T-helper 17 cell (primary cell): ENCODE measurements at regions not wholly inside any gene's neighbourhood (a gene's known extent, or its start where the extent isn't known, plus 50 kb on each side); places are given as distances from the start of the nearest gene placed in this dataset.

Experiments
- ATAC-seq: fragments of 150-1000 bp; cut with Tn5 transposase; 2 replicates; pipeline ENCODE4 v1.10.0; 2021; ENCODE audit warnings: mild to moderate bottlenecking, moderate library complexity
- DNase-seq, 3 donors: peaks; one replicate each; pipeline versions ENCODE4 v3.0.0 to v3.0.0-alpha.2; 2020 to 2021
- H3K9me3 ChIP-seq: one replicate; pipeline ENCODE4 v1.7.0; 2013; ENCODE audit warnings: low read length, mild to moderate bottlenecking; ENCODE audit not compliant: control insufficient read depth, poor library complexity, severe bottlenecking
- H3K27ac Mint-ChIP-seq: one replicate; pipeline ENCODE4 v1.8.0; 2022; ENCODE audit warnings: mild to moderate bottlenecking, moderate library complexity, mixed read lengths
- H3K27me3 Mint-ChIP-seq: one replicate; pipeline ENCODE4 v1.8.0; 2022; ENCODE audit warnings: mixed read lengths
- H3K36me3 Mint-ChIP-seq: one replicate; pipeline ENCODE4 v1.8.0; 2022; ENCODE audit warnings: low read depth, mixed read lengths
- H3K4me1 Mint-ChIP-seq: one replicate; pipeline ENCODE4 v1.8.0; 2022; ENCODE audit warnings: mild to moderate bottlenecking, mixed read lengths
- H3K4me3 Mint-ChIP-seq: one replicate; pipeline ENCODE4 v1.8.0; 2022; ENCODE audit warnings: mild to moderate bottlenecking, moderate library complexity, mixed read lengths

- H3K9me3 ChIP-seq, result peaks cover 4% of the 10 kb centered on the region
- Mint-ChIP-seq H3K27ac (no peak overlapping the region), H3K27me3 (peaks cover 5% of the 10 kb centered on the region), H3K4me1 (peaks cover 9% of the 10 kb centered on the region), H3K4me3 (no peak overlapping the region), H3K36me3 (no peaks in the 10 kb centered on the region)
- ATAC-seq (no peak), DNase-seq (no peak)
Observed at GRCh38 chr4:176432811-176433540, 113.2 kb downstream of the SPCS3 start.

- H3K36me3 Mint-ChIP-seq, result no peaks in the 10 kb centered on the region
- peaks cover 4% of the 10 kb centered on the region for H3K9me3 ChIP-seq
- peaks cover 4% of the 10 kb centered on the region for H3K27me3 Mint-ChIP-seq
- peaks cover 9% of the 10 kb centered on the region for H3K4me1 Mint-ChIP-seq
- ATAC-seq, result no peak
- no peak overlapping the region for H3K27ac Mint-ChIP-seq
- H3K4me3 Mint-ChIP-seq, result no peak overlapping the region
- DNase-seq, result no peak
Observed at GRCh38 chr4:176433983-176434382, 114.2 kb downstream of the SPCS3 start.

- no peak for DNase-seq
- no peaks in the 10 kb centered on the region for H3K9me3 ChIP-seq
- H3K27me3 Mint-ChIP-seq, result no peaks in the 10 kb centered on the region
- no peak overlapping the region for H3K4me3 Mint-ChIP-seq
- H3K36me3 Mint-ChIP-seq, result no peaks in the 10 kb centered on the region
- H3K27ac Mint-ChIP-seq, result no peak overlapping the region
- no peak for ATAC-seq
- H3K4me1 Mint-ChIP-seq, result peaks cover 9% of the 10 kb centered on the region
Observed at GRCh38 chr4:176435901-176436292, 116.1 kb downstream of the SPCS3 start.

GRCh38 chr4:176436293-176436973 is 116.7 kb downstream of the SPCS3 start:
- Mint-ChIP-seq H3K27ac (no peak overlapping the region), H3K4me1 (peaks cover 9% of the 10 kb centered on the region), H3K27me3 (no peaks in the 10 kb centered on the region), H3K4me3 (no peak overlapping the region), H3K36me3 (no peaks in the 10 kb centered on the region)
- peak; percentile 12 for ATAC-seq
- no peak for DNase-seq
- H3K9me3 ChIP-seq, result no peaks in the 10 kb centered on the region

GRCh38 chr4:176437756-176438155 is 118.0 kb downstream of the SPCS3 start:
- peaks cover 9% of the 10 kb centered on the region for H3K4me1 Mint-ChIP-seq
- H3K9me3 ChIP-seq, result no peaks in the 10 kb centered on the region
- H3K27ac Mint-ChIP-seq, result no peak overlapping the region
- ATAC-seq (no peak), DNase-seq (no peak)
- no peaks in the 10 kb centered on the region for H3K27me3 Mint-ChIP-seq
- no peak overlapping the region for H3K4me3 Mint-ChIP-seq
- no peaks in the 10 kb centered on the region for H3K36me3 Mint-ChIP-seq

GRCh38 chr4:176438401-176438800 is 118.6 kb downstream of the SPCS3 start:
- Mint-ChIP-seq H3K27ac (no peak overlapping the region), H3K4me3 (no peak overlapping the region), H3K36me3 (no peaks in the 10 kb centered on the region), H3K4me1 (peaks cover 9% of the 10 kb centered on the region), H3K27me3 (no peaks in the 10 kb centered on the region)
- H3K9me3 ChIP-seq, result no peaks in the 10 kb centered on the region
- no peak for ATAC-seq
- DNase-seq, result no peak

GRCh38 chr4:176439611-176440010 is 119.8 kb downstream of the SPCS3 start:
- H3K9me3 ChIP-seq, result no peaks in the 10 kb centered on the region
- Mint-ChIP-seq H3K4me1 (peaks cover 9% of the 10 kb centered on the region), H3K4me3 (no peak overlapping the region), H3K27ac (no peak overlapping the region), H3K36me3 (no peaks in the 10 kb centered on the region), H3K27me3 (no peaks in the 10 kb centered on the region)
- no peak for DNase-seq
- ATAC-seq, result no peak

- H3K27ac Mint-ChIP-seq, result no peak overlapping the region
Observed at GRCh38 chr4:176440698-176441097, 120.9 kb downstream of the SPCS3 start.

GRCh38 chr4:176441594-176441993 is 121.8 kb downstream of the SPCS3 start:
- H3K9me3 ChIP-seq, result no peaks in the 10 kb centered on the region
- Mint-ChIP-seq H3K27me3 (no peaks in the 10 kb centered on the region), H3K36me3 (no peaks in the 10 kb centered on the region), H3K27ac (no peak overlapping the region), H3K4me1 (peaks cover 8% of the 10 kb centered on the region), H3K4me3 (no peak overlapping the region)
- DNase-seq, result no peak
- ATAC-seq, result no peak

More at GRCh38 chr4:176440698-176441097, 120.9 kb downstream of the SPCS3 start:
- Mint-ChIP-seq H3K4me3 (no peak overlapping the region), H3K36me3 (no peaks in the 10 kb centered on the region), H3K27me3 (no peaks in the 10 kb centered on the region), H3K4me1 (peaks cover 9% of the 10 kb centered on the region)
- DNase-seq (no peak), ATAC-seq (no peak)
- H3K9me3 ChIP-seq, result no peaks in the 10 kb centered on the region

- no peak for DNase-seq
- H3K27me3 Mint-ChIP-seq, result no peaks in the 10 kb centered on the region
- H3K27ac Mint-ChIP-seq, result no peak overlapping the region
- H3K9me3 ChIP-seq, result no peaks in the 10 kb centered on the region
- no peak for ATAC-seq
- no peak overlapping the region for H3K4me3 Mint-ChIP-seq
- no peaks in the 10 kb centered on the region for H3K4me1 Mint-ChIP-seq
- no peaks in the 10 kb centered on the region for H3K36me3 Mint-ChIP-seq
Observed at GRCh38 chr4:176443117-176443516, 123.4 kb downstream of the SPCS3 start.

- Mint-ChIP-seq H3K36me3 (no peaks in the 10 kb centered on the region), H3K4me3 (no peak overlapping the region), H3K27ac (no peak overlapping the region), H3K4me1 (no peaks in the 10 kb centered on the region), H3K27me3 (no peaks in the 10 kb centered on the region)
- H3K9me3 ChIP-seq, result no peaks in the 10 kb centered on the region
- ATAC-seq (no peak), DNase-seq (no peak)
Observed at GRCh38 chr4:176443646-176444409, 124.1 kb downstream of the SPCS3 start.

GRCh38 chr4:176444741-176445140 is 125.0 kb downstream of the SPCS3 start:
- no peak for DNase-seq
- no peaks in the 10 kb centered on the region for H3K4me1 Mint-ChIP-seq
- no peaks in the 10 kb centered on the region for H3K9me3 ChIP-seq
- no peak overlapping the region for H3K27ac Mint-ChIP-seq
- H3K4me3 Mint-ChIP-seq, result no peak overlapping the region
- ATAC-seq, result no peak
- H3K36me3 Mint-ChIP-seq, result no peaks in the 10 kb centered on the region
- no peaks in the 10 kb centered on the region for H3K27me3 Mint-ChIP-seq

- H3K4me1 Mint-ChIP-seq, result no peaks in the 10 kb centered on the region
- H3K27ac Mint-ChIP-seq, result no peak overlapping the region
- DNase-seq (no peak), ATAC-seq (no peak)
- H3K36me3 Mint-ChIP-seq, result no peaks in the 10 kb centered on the region
- no peaks in the 10 kb centered on the region for H3K27me3 Mint-ChIP-seq
- no peaks in the 10 kb centered on the region for H3K9me3 ChIP-seq
- no peak overlapping the region for H3K4me3 Mint-ChIP-seq
Observed at GRCh38 chr4:176448761-176449160, 129.0 kb downstream of the SPCS3 start.
